KMS-11 (cell line): ENCODE measurements at regions not wholly inside any gene's neighbourhood (a gene's known extent, or its start where the extent isn't known, plus 50 kb on each side); places are given as distances from the start of the nearest gene placed in this dataset.

Experiments used
- H2AFZ ChIP-seq: fragments of 200-600 bp; sonication (generic); 2 replicates; pipeline ENCODE4 v1.6.1; 2016; ENCODE audit warnings: antibody characterized with exemption, mixed run types, low read depth
- H3K27ac ChIP-seq: fragments of 200-600 bp; sonication (generic); 2 replicates; pipeline ENCODE4 v1.6.1; 2016; ENCODE audit warnings: mild to moderate bottlenecking, mixed run types
- H3K27me3 ChIP-seq: fragments of 200-600 bp; sonication (generic); 2 replicates; pipeline ENCODE4 v1.6.1; 2017; ENCODE audit warnings: mild to moderate bottlenecking, low read depth, mixed run types, moderate library complexity; ENCODE audit not compliant: insufficient read depth
- H3K36me3 ChIP-seq: fragments of 200-600 bp; sonication (generic); 2 replicates; pipeline ENCODE4 v1.6.1; 2017; ENCODE audit warnings: mild to moderate bottlenecking, mixed run types; ENCODE audit not compliant: insufficient read depth
- H3K4me1 ChIP-seq: fragments of 200-600 bp; sonication (generic); 2 replicates; pipeline ENCODE4 v1.6.1; 2016; ENCODE audit warnings: mild to moderate bottlenecking, low read depth, mixed run types; ENCODE audit not compliant: poor library complexity, severe bottlenecking
- H3K4me2 ChIP-seq: fragments of 200-600 bp; sonication (generic); 2 replicates; pipeline ENCODE4 v1.7.0; 2016; ENCODE audit warnings: mild to moderate bottlenecking, mixed run types
- H3K4me3 ChIP-seq: fragments of 200-600 bp; sonication (generic); IDR thresholded peaks from 2 replicates; pipeline ENCODE4 v1.6.1; 2017; ENCODE audit warnings: low read depth, low read length, mixed read lengths; ENCODE audit not compliant: insufficient read depth
- H3K79me2 ChIP-seq: fragments of 200-600 bp; sonication (generic); 2 replicates; pipeline ENCODE4 v1.6.1; 2016; ENCODE audit warnings: low read depth, mixed run types; ENCODE audit not compliant: insufficient read depth
- H3K9ac ChIP-seq: fragments of 200-600 bp; sonication (generic); 2 replicates; pipeline ENCODE4 v1.6.1; 2016; ENCODE audit warnings: mild to moderate bottlenecking, mixed run types
- H4K20me1 ChIP-seq: fragments of 200-600 bp; sonication (generic); 2 replicates; pipeline ENCODE4 v1.6.1; 2016; ENCODE audit warnings: mild to moderate bottlenecking, mixed run types; ENCODE audit not compliant: insufficient read depth
- TF ChIP-seq, protein P1 (sequence below): fragments of 200-600 bp; sonication (generic); conservative IDR thresholded peaks from 2 replicates; pipeline ENCODE4 v1.6.1; 2017; ENCODE audit warnings: low read depth, mild to moderate bottlenecking, antibody characterized with exemption, low read length, moderate library complexity, mixed read lengths

DNA sequence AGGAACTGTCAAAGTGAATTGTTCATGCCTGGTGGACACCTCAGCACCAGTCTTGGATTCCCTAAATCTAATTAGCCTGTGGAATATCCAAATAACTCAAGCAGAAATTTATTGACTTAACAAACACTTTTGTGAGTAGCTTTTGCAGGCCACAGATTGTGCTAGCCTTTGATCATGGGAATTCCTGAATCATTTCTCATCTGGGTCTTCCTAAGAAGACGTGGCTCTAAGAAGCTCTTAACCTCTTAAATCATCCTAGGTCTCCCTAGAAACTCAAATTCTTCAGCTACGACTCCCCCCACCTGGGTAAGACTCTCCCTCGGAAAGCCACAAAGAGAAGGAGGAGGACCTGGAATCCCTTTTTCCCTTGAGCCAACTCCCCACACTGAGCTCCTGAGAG is 53.8 kb upstream of the PSEN2 start:
- no peak overlapping the region for H3K4me3 ChIP-seq
- no peak overlapping the region for H3K9ac ChIP-seq
- H3K27me3 ChIP-seq: no peaks in the 10 kb centered on the region
- no peaks in the 10 kb centered on the region for H3K4me1 ChIP-seq
- no peaks in the 10 kb centered on the region for H4K20me1 ChIP-seq
- no peak overlapping the region for H3K4me2 ChIP-seq
- H3K36me3 ChIP-seq: no peaks in the 10 kb centered on the region
- no peak overlapping the region for H2AFZ ChIP-seq
- TF ChIP-seq, protein P1, sequence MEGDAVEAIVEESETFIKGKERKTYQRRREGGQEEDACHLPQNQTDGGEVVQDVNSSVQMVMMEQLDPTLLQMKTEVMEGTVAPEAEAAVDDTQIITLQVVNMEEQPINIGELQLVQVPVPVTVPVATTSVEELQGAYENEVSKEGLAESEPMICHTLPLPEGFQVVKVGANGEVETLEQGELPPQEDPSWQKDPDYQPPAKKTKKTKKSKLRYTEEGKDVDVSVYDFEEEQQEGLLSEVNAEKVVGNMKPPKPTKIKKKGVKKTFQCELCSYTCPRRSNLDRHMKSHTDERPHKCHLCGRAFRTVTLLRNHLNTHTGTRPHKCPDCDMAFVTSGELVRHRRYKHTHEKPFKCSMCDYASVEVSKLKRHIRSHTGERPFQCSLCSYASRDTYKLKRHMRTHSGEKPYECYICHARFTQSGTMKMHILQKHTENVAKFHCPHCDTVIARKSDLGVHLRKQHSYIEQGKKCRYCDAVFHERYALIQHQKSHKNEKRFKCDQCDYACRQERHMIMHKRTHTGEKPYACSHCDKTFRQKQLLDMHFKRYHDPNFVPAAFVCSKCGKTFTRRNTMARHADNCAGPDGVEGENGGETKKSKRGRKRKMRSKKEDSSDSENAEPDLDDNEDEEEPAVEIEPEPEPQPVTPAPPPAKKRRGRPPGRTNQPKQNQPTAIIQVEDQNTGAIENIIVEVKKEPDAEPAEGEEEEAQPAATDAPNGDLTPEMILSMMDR: no peak
- H3K27ac ChIP-seq: no peak overlapping the region
- H3K79me2 ChIP-seq: no peaks in the 10 kb centered on the region

DNA sequence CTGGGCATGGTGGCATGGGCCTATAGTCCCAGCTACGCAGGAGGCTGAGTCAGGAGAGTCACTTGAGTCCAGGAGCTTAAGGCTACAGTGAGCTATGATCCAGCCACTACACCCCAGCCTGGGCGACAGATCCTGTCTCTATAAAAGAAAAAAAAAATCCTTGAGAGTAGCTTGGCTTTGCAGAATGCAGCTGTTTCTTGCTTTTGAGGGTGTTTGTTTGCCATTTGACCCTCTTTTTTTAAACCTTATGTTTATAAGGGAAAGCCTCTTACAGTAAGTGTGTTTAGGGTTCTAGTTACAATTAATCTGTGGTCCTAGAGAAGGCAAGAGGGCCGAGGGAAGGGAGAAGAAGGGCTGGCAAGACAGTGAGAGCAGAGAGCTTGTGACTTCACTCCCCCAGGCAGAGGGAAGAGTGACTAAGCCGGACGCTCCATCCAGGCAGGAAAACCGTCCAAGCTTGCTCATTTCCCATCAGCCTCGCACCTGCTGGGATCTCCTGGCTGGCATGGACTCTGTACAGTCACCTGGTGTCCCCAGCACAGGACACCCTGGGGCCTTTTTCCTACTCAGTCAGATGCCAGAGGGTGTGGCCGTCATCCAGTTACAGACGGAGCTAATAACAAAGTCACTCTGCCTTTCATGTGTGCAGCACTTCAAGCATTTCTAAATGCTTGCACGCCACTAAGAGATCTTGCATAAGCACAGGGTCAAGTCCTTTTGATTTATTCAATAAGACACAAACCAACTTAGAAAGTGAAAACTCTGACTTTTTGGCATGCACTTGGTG is 55.5 kb upstream of the PSEN2 start:
- Histone ChIP-seq H3K27me3 (no peaks in the 10 kb centered on the region), H3K4me1 (no peaks in the 10 kb centered on the region), H2AFZ (no peak overlapping the region), H3K9ac (no peak overlapping the region), H3K4me3 (no peak overlapping the region), H4K20me1 (no peaks in the 10 kb centered on the region), H3K79me2 (no peaks in the 10 kb centered on the region), H3K36me3 (no peaks in the 10 kb centered on the region), H3K4me2 (no peak overlapping the region), H3K27ac (no peak overlapping the region)
- TF ChIP-seq, protein P1: no peak

DNA sequence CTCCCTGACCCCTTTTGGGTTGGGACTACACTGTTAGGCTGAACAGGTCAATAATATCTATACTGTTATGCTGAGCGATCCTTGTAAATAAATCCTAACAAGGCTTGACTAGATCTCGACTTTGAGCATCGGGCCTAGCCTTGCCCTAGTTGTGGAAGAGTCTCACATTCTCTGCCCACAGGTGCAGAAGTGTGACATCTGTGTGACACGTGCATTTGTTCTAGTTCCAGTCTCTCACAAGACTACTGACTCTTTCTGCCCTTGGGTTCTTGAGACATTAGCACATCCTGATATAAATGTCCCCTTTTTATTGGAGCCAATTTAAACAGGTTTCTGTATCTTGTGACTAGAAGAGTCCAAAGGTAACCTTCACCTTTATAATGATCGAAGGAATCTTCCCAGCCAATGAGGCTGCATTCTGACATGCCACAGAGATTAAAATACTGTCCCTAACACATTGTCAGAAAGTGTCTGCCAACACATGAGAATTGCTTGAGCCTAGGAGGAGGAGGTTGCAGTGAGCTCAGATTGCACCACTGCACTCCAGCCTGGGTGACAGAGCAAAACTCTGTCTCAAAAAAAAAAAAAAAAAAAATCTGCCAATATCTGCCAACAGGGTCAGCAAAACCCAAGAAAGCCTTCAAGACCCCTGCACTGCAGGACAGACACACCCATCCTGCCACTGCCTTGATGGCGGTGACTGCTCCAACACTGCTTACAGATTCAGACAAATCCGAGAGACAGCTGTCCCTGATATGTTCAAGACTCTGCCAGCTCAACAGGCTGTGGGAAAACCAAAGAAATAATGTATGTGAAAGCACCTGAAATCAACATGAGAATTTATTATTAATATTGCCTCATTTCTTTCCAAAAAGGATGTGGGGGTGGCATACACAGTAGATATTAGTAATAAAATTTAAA is 56.5 kb upstream of the PSEN2 start:
- H3K36me3 ChIP-seq: no peaks in the 10 kb centered on the region
- no peak overlapping the region for H3K27ac ChIP-seq
- no peak overlapping the region for H3K4me3 ChIP-seq
- H3K9ac ChIP-seq: no peak overlapping the region
- no peaks in the 10 kb centered on the region for H3K4me1 ChIP-seq
- TF ChIP-seq, protein P1: no peak
- no peaks in the 10 kb centered on the region for H4K20me1 ChIP-seq
- H3K4me2 ChIP-seq: no peak overlapping the region
- H3K79me2 ChIP-seq: no peaks in the 10 kb centered on the region
- H2AFZ ChIP-seq: no peak overlapping the region
- H3K27me3 ChIP-seq: no peaks in the 10 kb centered on the region

DNA sequence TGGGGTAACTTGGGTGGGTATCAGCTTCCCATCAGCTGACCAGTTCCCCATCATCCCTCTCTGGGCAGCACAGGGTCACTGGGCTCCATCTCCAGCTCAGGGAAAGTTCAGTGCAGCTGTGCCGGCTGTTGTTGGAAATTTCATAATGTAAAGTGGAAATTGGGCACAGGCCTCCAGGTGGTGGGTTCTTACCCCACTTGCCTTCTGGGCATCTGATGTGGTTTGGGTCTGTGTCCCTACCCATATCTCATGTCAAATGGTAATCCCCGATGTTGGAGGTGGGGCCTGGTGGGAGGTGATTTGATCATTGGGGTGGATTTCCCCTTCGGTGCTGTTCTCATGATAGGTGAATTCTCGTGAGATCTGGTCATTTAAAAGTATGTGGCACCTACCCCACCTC is 59.7 kb upstream of the PSEN2 start:
- TF ChIP-seq, protein P1: no peak

More for the DNA sequence above, 59.7 kb upstream of the PSEN2 start:
- Histone ChIP-seq H3K4me2 (no peak overlapping the region), H2AFZ (no peak overlapping the region), H3K4me3 (no peak overlapping the region), H4K20me1 (no peaks in the 10 kb centered on the region), H3K27ac (no peak overlapping the region), H3K36me3 (no peaks in the 10 kb centered on the region), H3K27me3 (no peaks in the 10 kb centered on the region), H3K9ac (no peak overlapping the region), H3K79me2 (no peaks in the 10 kb centered on the region), H3K4me1 (no peaks in the 10 kb centered on the region)
